ENCODE measurements at regions not wholly inside any gene's neighbourhood (a gene's known extent, or its start where the extent isn't known, plus 50 kb on each side); places are given as distances from the start of the nearest gene placed in this dataset.
"Not testable (repeated sequence)": the region's sequence is repeated elsewhere in the genome, so short reads cannot be mapped to it uniquely, and the experiment has no call there.

DNA sequence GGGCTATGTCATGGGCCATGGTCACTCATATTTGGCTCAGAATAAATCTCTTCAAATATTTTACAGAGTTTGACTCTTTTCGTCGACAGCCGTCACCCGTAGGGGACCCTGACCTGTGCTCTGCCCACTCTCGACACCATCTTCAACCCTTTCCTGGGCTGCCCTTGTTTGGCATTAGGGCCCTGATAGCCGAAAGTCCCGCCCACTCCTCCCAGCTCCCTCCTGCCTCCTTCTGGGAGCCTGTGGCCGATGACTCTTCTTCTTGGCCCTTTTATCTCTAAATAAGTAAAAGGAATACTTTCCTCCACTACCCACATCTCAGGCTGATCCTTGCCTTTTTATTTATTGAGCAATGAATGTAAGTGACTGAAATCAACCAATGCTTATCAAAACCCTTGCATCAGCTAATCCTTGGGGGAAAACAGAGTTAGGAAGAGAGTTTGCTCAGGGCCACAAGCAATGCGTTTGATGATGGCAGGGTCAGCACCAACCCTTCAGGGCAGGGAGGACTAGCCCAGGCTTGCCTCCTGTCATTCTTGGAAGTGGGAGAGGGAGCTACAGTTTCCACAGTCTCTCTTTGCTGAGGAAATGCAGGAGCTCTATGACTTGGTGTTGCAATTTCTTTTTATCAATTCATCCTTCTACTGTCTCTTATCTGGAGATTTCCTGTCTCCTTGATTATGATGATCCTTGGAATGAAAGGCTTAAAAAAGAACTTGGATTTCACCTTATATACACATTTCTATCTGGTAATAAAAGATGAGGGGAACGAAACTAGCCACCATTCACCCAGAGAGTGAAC lies 218.2 kb upstream of the PODXL start:
- no peak overlapping the region for H3K27ac Mint-ChIP-seq
- no peaks in the 10 kb centered on the region for H3K9me3 Mint-ChIP-seq (ENCODE audit: insufficient read depth)
- no peak for DNase-seq
- H3K4me3 Mint-ChIP-seq: no peak overlapping the region
- CTCF ChIA-PET: no interaction called here
- H3K36me3 Mint-ChIP-seq (ENCODE audit: low read depth): no peaks in the 10 kb centered on the region
- H3K27me3 Mint-ChIP-seq (ENCODE audit: low read depth): peaks cover 13% of the 10 kb centered on the region
- no peaks in the 10 kb centered on the region for H3K4me1 Mint-ChIP-seq (ENCODE audit: low read depth)
- POLR2A ChIA-PET: no interaction called here
- ATAC-seq: no peak

DNA sequence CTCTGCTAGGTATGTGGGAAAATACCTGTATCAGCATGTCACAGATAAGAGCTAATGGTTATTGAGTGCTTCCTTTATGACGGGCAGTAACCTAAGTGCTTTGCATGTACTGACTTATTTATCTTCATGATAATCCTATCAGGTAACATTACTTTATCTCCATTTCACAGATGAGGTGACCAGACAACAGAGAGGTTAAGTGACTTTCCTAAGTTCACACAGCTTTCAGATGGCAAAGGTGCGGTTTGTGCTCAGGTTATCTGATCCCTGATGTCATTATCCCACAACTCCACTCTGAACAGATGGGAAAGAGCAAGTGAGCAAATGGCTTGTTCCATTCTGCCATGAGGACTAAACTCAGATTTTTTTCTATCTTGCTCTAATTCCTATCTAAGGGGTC lies 217.0 kb upstream of the PODXL start:
- peaks cover 13% of the 10 kb centered on the region for H3K27me3 Mint-ChIP-seq (ENCODE audit: low read depth)
- ATAC-seq (no peak), DNase-seq (no peak)
- H3K36me3 Mint-ChIP-seq (ENCODE audit: low read depth): no peaks in the 10 kb centered on the region
- no peak overlapping the region for H3K4me3 Mint-ChIP-seq
- no peaks in the 10 kb centered on the region for H3K4me1 Mint-ChIP-seq (ENCODE audit: low read depth)
- H3K9me3 Mint-ChIP-seq (ENCODE audit: insufficient read depth): no peaks in the 10 kb centered on the region
- H3K27ac Mint-ChIP-seq: no peak overlapping the region
- ChIA-PET POLR2A (no interaction called here), CTCF (no interaction called here)

DNA sequence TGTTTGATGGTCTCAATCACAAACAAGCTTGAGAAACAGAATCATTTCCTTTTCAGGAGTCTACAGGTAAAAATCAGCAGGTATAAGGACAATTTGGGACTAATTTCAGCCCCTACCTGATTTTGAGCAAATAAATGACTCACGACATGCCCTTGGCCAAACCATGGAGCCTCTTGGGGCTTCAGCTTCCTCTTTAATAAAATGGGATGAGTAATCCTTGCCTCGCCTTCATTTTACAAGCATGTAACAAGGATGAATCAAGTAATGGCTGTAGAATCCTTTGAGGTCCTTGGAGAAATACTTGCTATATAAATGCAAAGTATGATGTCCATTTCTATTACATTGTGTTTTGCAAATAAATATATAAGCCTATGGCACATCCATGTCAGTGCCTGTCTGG lies 212.8 kb upstream of the PODXL start:
- H3K9me3 Mint-ChIP-seq (ENCODE audit: insufficient read depth): no peaks in the 10 kb centered on the region
- CTCF ChIA-PET: no interaction called here
- ATAC-seq (no peak), DNase-seq (no peak)
- H3K36me3 Mint-ChIP-seq (ENCODE audit: low read depth): no peaks in the 10 kb centered on the region
- no peaks in the 10 kb centered on the region for H3K4me1 Mint-ChIP-seq (ENCODE audit: low read depth)
- POLR2A ChIA-PET: no interaction called here
- peaks cover 17% of the 10 kb centered on the region for H3K27me3 Mint-ChIP-seq (ENCODE audit: low read depth)
- H3K27ac Mint-ChIP-seq: no peak overlapping the region
- H3K4me3 Mint-ChIP-seq: no peak overlapping the region

DNA sequence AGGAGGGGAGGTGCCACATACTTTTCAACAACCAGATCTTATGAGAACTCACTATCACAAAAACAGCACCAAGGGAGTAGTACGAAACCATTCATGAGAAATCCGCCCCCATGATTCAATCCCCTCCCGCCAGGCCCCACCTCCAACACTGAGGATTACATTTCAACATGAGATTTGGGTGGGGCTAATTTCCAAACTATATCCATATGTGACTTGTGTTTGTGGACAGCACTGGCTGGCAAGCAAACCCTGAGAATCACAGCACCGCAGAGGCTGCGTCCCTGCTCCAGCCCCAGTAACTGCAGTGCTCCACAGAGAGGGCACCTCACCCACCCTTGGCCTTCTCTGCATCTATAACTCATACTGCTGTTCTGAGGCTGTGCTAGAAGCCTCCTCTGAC lies 211.2 kb upstream of the PODXL start:
- ChIA-PET POLR2A (no interaction called here), CTCF (no interaction called here)
- peaks cover 11% of the 10 kb centered on the region for H3K27me3 Mint-ChIP-seq (ENCODE audit: low read depth)
- no peak overlapping the region for H3K27ac Mint-ChIP-seq
- H3K4me3 Mint-ChIP-seq: no peak overlapping the region
- no peak for ATAC-seq
- no peaks in the 10 kb centered on the region for H3K9me3 Mint-ChIP-seq (ENCODE audit: insufficient read depth)
- no peak for DNase-seq
- H3K4me1 Mint-ChIP-seq (ENCODE audit: low read depth): no peaks in the 10 kb centered on the region
- no peaks in the 10 kb centered on the region for H3K36me3 Mint-ChIP-seq (ENCODE audit: low read depth)

DNA sequence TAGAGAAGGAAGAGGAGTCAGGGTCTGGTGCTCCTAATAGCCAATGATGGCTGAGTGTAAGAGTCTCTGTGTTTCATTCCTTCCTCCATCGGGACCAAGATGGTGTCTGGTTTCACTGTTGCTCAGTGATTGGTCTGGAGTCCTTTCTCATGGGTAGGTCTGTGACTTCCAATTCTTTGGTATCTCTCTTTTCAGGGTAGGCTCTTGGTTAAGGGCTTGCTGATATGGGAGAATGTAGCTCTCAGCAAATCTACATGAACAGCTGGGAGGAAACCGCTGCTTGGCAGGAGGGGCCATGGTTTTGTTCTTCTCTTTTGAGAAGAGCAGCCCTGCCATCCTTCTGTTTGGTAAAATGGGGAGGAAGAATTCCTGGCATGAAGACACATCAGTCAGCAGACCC lies 209.1 kb upstream of the PODXL start:
- DNase-seq: no peak
- Mint-ChIP-seq H3K4me1 (ENCODE audit: low read depth) (no peaks in the 10 kb centered on the region), H3K36me3 (ENCODE audit: low read depth) (no peaks in the 10 kb centered on the region), H3K4me3 (no peak overlapping the region), H3K9me3 (ENCODE audit: insufficient read depth) (no peaks in the 10 kb centered on the region), H3K27me3 (ENCODE audit: low read depth) (peaks cover 7% of the 10 kb centered on the region), H3K27ac (no peak overlapping the region)
- ChIA-PET POLR2A (no interaction called here), CTCF (no interaction called here)
- no peak for ATAC-seq

DNA sequence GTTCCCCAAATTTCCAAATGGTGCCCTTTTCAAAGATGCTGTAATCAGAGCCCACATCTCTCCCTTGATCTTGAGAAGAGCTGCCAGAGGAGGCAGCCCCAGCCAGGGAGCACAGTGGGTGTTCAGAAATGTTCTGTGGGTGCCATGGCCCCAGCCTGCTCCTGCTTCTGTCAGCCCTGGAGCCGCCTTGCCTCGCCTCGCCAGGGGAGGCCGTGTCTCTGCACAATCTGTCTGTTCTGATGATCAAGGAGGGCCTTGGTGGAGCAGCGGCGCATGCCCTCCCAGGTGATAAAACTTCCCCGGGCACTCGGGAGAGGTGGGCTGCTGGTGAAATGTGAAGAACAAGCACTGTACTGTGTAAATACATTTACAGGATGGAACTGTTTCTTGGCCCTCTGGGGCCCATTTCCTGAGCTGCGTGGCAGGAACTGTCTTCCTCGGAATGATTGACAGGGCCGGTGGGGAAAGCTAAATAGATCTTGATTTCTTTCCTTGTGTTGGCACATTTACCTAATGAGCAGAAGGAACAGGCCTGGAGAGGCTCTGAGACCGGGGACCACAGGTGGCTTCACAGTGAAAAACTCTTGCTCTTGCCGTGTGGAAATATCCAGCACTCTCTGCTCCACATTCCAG lies 207.8 kb upstream of the PODXL start:
- CTCF ChIA-PET: no interaction called here
- Mint-ChIP-seq H3K27ac (no peak overlapping the region), H3K4me1 (ENCODE audit: low read depth) (no peaks in the 10 kb centered on the region), H3K36me3 (ENCODE audit: low read depth) (no peaks in the 10 kb centered on the region), H3K9me3 (ENCODE audit: insufficient read depth) (no peaks in the 10 kb centered on the region), H3K4me3 (no peak overlapping the region), H3K27me3 (ENCODE audit: low read depth) (peaks cover 4% of the 10 kb centered on the region)
- ATAC-seq: no peak
- POLR2A ChIA-PET: no interaction called here
- no peak for DNase-seq

DNA sequence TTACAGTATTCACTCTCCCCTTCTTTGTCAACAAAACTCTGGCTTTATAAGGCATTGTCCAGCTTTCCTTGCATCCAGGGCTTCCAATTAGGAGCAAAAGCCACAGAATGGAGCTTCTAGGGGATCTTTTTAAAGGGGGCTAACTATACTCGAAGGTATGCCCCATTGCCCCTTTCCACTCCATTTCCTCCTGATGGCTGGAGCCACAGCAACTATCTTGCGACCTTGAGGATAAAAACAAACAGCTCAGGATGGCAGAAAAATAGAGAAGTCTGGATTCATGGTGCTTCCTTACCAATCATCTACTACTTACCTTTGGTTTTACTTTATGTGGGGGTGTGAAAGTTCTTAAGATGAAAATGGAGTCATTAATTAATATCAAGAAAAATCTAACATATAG lies 206.3 kb upstream of the PODXL start:
- Mint-ChIP-seq H3K27ac (no peak overlapping the region), H3K36me3 (ENCODE audit: low read depth) (no peaks in the 10 kb centered on the region), H3K4me3 (no peak overlapping the region), H3K27me3 (ENCODE audit: low read depth) (peaks cover 4% of the 10 kb centered on the region), H3K9me3 (ENCODE audit: insufficient read depth) (no peaks in the 10 kb centered on the region), H3K4me1 (ENCODE audit: low read depth) (no peaks in the 10 kb centered on the region)
- ATAC-seq (no peak), DNase-seq (no peak)
- POLR2A ChIA-PET: no interaction called here
- CTCF ChIA-PET: no interaction called here

DNA sequence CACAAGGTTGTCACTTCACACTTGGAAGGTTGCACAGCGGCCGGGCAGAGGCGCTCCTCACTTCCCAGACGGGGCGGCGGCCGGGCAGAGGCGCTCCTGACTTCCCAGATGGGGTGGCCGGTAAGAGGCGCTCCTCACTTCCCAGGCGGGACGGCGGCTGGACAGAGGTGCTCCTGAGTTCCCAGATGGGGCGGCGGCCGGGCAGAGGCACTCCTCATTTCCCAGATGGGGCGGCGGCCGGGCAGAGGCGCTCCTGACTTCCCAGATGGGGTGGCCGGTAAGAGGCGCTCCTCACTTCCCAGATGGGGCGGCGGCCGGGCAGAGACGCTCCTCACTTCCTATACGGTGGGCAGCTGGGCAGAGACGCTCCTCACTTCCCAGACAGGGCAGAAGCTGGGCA lies 199.4 kb upstream of the PODXL start:
- CTCF ChIA-PET; H3K36me3 Mint-ChIP-seq (ENCODE audit: low read depth); H3K4me1 Mint-ChIP-seq (ENCODE audit: low read depth); H3K27ac Mint-ChIP-seq; POLR2A ChIA-PET; H3K9me3 Mint-ChIP-seq (ENCODE audit: insufficient read depth); ATAC-seq; H3K27me3 Mint-ChIP-seq (ENCODE audit: low read depth); H3K4me3 Mint-ChIP-seq; DNase-seq: not testable (repeated sequence)

DNA sequence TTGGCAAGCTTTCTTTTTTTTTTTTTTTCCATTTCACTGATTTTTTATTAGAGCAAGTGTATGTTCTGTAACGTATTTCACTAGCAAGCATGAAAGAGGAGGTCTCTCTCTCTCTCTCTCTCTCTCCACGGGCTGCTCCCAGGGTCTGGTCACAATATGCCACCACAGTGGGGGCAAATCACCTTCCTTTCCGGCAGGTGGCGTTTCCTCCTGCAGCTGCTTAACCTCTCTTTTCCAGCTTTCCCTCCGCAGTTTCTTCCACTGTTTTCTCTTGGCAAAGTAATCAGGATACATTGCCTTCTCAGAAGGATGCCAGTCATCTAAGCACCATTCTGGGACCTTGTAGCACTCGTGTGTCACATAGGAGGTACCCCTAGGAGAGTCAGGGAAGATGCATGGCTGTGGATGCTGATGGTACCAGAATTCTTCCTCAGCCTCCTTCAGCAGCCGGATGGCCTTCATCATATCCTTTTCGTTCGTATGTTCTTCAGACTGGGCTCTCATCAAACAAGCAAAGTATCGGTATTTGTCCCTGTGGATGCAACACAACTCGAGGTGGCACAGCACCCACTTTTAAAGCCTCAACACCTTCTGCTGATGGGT lies 197.3 kb upstream of the PODXL start:
- ATAC-seq (no peak), DNase-seq (no peak)
- H3K9me3 Mint-ChIP-seq (ENCODE audit: insufficient read depth): no peaks in the 10 kb centered on the region
- H3K36me3 Mint-ChIP-seq (ENCODE audit: low read depth): no peaks in the 10 kb centered on the region
- no peak overlapping the region for H3K27ac Mint-ChIP-seq
- POLR2A ChIA-PET: no interaction called here
- no peaks in the 10 kb centered on the region for H3K4me1 Mint-ChIP-seq (ENCODE audit: low read depth)
- no peak overlapping the region for H3K4me3 Mint-ChIP-seq
- CTCF ChIA-PET: no interaction called here
- peaks cover 4% of the 10 kb centered on the region for H3K27me3 Mint-ChIP-seq (ENCODE audit: low read depth)

DNA sequence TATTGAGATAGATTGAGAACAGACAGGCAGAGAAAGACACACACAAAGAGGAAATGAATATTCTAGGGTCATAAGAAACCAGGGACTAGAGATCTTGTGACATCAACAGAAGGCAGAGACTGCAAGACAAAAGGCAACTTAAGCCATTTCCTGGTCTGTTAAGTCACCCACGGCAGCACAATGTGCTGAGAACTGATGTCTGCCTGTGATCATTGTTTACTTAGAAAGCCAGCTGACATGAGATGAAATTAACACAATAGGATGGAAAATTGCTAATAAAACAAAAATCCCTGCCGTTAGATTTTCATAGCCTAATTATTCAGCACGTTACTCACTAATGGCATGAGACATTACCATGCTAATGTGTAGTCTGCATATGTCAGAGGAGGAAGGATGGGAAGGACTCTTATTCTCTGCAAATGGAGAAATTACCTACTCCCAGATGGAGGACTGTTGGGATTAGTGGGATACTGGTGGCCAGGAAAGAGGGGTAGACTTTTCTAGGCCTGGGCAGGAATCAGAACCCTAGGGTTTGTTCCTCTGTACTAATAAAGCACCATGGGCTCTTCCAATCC lies 191.3 kb upstream of the PODXL start:
- Mint-ChIP-seq H3K9me3 (ENCODE audit: insufficient read depth) (no peaks in the 10 kb centered on the region), H3K27ac (no peak overlapping the region), H3K4me1 (ENCODE audit: low read depth) (no peaks in the 10 kb centered on the region), H3K27me3 (ENCODE audit: low read depth) (peaks cover 3% of the 10 kb centered on the region), H3K36me3 (ENCODE audit: low read depth) (no peaks in the 10 kb centered on the region), H3K4me3 (no peak overlapping the region)
- CTCF ChIA-PET: no interaction called here
- ATAC-seq (no peak), DNase-seq (no peak)
- POLR2A ChIA-PET: no interaction called here

DNA sequence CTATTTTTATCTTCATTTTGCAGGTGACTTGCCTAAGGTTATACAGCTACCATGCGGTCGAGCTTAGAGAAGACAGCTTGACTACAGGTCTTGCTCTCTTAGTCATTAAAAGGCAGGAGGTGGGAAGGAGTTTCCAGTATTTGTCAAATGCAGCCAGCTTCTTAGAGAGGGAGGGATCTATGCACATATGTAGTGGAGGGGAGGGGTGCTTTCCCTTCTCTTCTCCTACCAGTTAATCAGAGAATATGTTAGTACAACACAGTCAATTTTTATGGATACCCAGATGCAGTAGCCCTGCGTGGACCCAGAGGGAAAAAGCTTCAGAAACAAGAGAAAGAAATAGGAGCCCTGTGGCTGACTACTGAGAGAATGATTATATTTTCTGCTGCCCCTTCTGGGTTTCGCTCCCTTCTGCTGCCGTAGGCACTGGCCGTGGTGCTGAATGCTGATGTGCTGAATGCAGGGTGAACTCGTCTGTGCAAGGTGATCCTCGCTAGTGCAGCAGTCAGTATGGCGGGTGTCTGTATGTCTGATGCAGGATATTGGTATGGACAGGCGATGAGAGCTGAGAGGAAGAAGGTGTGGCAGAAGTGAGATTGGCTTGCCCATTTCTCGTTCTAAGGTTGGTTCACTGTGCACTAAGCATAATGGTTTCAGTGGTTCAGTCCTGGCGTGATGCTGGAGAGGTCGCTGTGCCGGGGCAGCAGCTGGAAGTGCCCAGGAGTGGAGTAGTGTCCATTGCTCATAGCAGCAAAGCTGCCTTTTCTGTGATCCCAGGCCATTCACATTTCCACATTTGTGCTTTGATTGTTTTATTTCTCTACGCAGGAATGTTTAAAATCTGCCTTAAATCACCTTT lies 189.2 kb upstream of the PODXL start:
- POLR2A ChIA-PET: no interaction called here
- Mint-ChIP-seq H3K4me3 (no peak overlapping the region), H3K9me3 (ENCODE audit: insufficient read depth) (no peaks in the 10 kb centered on the region), H3K27me3 (ENCODE audit: low read depth) (peaks cover 5% of the 10 kb centered on the region), H3K27ac (no peak overlapping the region), H3K36me3 (ENCODE audit: low read depth) (no peaks in the 10 kb centered on the region), H3K4me1 (ENCODE audit: low read depth) (no peaks in the 10 kb centered on the region)
- DNase-seq (peak; percentile 37), ATAC-seq (peak; percentile 39)
- CTCF ChIA-PET: no interaction called here

DNA sequence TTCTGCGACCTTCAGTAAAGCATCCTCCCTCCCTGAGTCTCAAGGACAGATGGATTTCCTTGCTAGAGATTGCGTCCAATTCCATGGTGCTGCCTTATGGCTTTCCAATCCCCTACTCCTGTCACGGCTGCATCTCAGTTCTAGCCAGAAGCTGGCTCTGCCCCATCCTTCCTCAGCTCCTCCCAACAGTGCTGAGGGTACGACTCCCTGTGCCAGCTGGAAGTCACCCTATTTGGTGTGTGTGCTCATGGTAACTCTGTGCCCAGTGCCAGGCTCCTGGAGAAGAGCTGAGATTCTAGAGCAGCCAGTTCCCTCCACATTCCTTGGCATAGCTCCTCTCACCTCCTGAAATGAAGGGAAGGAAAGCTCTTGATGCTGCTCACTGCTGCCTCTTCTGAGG lies 185.0 kb upstream of the PODXL start:
- CTCF ChIA-PET: no interaction called here
- ATAC-seq: no peak

More for the DNA sequence above, 185.0 kb upstream of the PODXL start:
- Mint-ChIP-seq H3K27me3 (ENCODE audit: low read depth) (peaks cover 5% of the 10 kb centered on the region), H3K9me3 (ENCODE audit: insufficient read depth) (no peaks in the 10 kb centered on the region), H3K36me3 (ENCODE audit: low read depth) (no peaks in the 10 kb centered on the region), H3K27ac (no peak overlapping the region), H3K4me3 (no peak overlapping the region), H3K4me1 (ENCODE audit: low read depth) (no peaks in the 10 kb centered on the region)
- POLR2A ChIA-PET: no interaction called here
- DNase-seq: no peak
